Transverse colon (tissue), 4 donors: ENCODE measurements at regions not wholly inside any gene's neighbourhood (a gene's known extent, or its start where the extent isn't known, plus 50 kb on each side); places are given as distances from the start of the nearest gene placed in this dataset.
"Not testable (repeated sequence)": the region's sequence is repeated elsewhere in the genome, so short reads cannot be mapped to it uniquely, and the experiment has no call there.

ENCODE experiments used
- DNase-seq: peaks from one replicate; pipeline ENCODE4 v3.0.0-alpha.2; 2019
- H3K27ac ChIP-seq, 4 donors: fragments of 200-600 bp; sonication (generic); 2 replicates each; pipeline ENCODE4 v1.5.1; 2016 to 2018; ENCODE audit warnings: inconsistent platforms in 4 of 4
- H3K27me3 ChIP-seq: fragments of 200-600 bp; sonication (generic); 2 replicates; pipeline ENCODE4 v1.5.1; 2017; ENCODE audit warnings: inconsistent platforms
- H3K36me3 ChIP-seq, 4 donors: fragments of 200-600 bp; sonication (generic); 2 replicates each; pipeline ENCODE4 v1.5.1; 2017 to 2019; ENCODE audit warnings: inconsistent platforms in 4 of 4
- H3K4me1 ChIP-seq, 4 donors: fragments of 200-600 bp; sonication (generic); 2 replicates each; pipeline ENCODE4 v1.5.1; 2017 to 2020; ENCODE audit warnings: inconsistent platforms in 4 of 4
- H3K4me3 ChIP-seq, 4 donors: fragments of 200-600 bp; sonication (generic); 1 replicate in 1 of 4; 2 replicates in 3 of 4; pipeline versions ENCODE4 v1.5.1 to v1.6.1; 2017 to 2019; ENCODE audit warnings: inconsistent platforms in 4 of 4
- H3K9me3 ChIP-seq, 2 donors: fragments of 200-600 bp; sonication (generic); 2 replicates each; pipeline ENCODE4 v1.5.1; 2017 to 2019; ENCODE audit warnings: inconsistent platforms in 2 of 2
- EP300 ChIP-seq: sonication (generic); formaldehyde crosslinking; IDR thresholded peaks from one replicate; pipeline ENCODE4 v1.6.1; 2017; ENCODE audit warnings: antibody characterized with exemption, low read depth
- POLR2A ChIP-seq: fragments of 450-650 bp; IDR thresholded peaks from one replicate; pipeline ENCODE4 v1.6.1; 2016; ENCODE audit warnings: antibody characterized with exemption, mild to moderate bottlenecking, moderate library complexity
- POLR2AphosphoS5 ChIP-seq, 3 donors: sonication (generic); formaldehyde crosslinking; IDR thresholded peaks; one replicate each; pipeline ENCODE4 v1.6.1; 2016; ENCODE audit warnings: antibody characterized with exemption in 3 of 3
- WGBS, 2 donors: methylation state at CpG; one replicate each; pipeline ENCODE4 v1.1.5; 2018; ENCODE audit warnings: low coverage in 1 of 2; 5-methylcytosine and 5-hydroxymethylcytosine counted together
- in situ Hi-C, 4 donors: fragments of 200-750 bp; cut with MboI; loops; one replicate each; pipeline versions ENCODE4 v1.15.0 to v1.15.1; 2017; ENCODE audit warnings: low sequenced_read_pairs in 3 of 4, low pct_ligation_motif_present in 1 of 4, low pct_unique_long_range_greater_than_20kb in 1 of 4
- intact Hi-C: fragments of 100-400 bp; cut with DNase I; formaldehyde crosslinking; loops from one replicate; pipeline ENCODE4 v1.15.1; 2023; ENCODE audit warnings: low total_unique reads
- TF ChIP-seq, protein P1 (sequence below), 5 experiments: fragments of 200-600 bp in 3 of 5; fragments of 450-650 bp in 2 of 5; sonication (generic) in 3 of 5; IDR thresholded peaks; 1 replicate in 2 of 5; 2 replicates in 3 of 5; pipeline ENCODE4 v1.5.1; 2016 to 2017; ENCODE audit warnings: antibody characterized with exemption in 5 of 5, inconsistent platforms in 3 of 5, mild to moderate bottlenecking in 2 of 5, moderate library complexity in 1 of 5

DNA sequence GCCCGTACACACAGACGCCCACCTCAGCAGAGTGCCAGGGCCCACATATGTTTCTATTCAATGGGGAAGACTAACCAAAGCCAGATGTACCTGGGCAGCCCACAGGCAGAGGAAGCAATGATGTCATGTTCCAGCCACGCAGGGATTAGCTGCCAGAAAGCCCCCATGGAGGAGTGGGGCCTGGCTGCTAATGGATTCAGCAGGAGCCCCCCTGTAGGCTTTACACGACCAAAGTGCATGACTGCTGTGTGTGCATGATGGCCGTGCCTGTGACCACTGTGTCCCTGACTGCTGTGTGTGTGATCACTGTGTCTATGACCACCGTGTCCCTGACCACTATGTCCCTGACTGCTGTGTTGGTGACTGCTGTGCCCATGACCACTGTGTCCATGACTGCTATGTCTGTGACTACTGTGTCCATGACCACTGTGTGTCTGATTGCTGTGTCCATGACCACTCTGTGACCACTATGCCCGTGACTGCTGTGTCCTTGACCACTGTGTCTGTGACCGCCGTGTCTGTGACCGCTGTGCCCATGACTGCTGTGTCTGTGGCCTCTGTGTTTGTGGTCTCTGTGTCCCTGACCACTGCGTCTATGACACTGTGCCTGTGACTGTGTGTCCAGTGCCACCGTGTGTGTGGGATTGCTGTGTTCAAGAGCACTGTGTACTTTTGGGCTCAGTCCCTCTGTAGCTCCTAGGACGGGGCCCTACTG is 409.3 kb downstream of the RPS24 start:
- no peak overlapping the region for H3K4me3 ChIP-seq
- H3K4me1 ChIP-seq = no peaks in the 10 kb centered on the region
- WGBS, 2 donors = 87% methylated on average over 13 of the region's 13 CpGs; no CpG with 5 or more reads in 1 of the 2 donors
- H3K27ac ChIP-seq = no peak overlapping the region
- TF ChIP-seq, protein P1, sequence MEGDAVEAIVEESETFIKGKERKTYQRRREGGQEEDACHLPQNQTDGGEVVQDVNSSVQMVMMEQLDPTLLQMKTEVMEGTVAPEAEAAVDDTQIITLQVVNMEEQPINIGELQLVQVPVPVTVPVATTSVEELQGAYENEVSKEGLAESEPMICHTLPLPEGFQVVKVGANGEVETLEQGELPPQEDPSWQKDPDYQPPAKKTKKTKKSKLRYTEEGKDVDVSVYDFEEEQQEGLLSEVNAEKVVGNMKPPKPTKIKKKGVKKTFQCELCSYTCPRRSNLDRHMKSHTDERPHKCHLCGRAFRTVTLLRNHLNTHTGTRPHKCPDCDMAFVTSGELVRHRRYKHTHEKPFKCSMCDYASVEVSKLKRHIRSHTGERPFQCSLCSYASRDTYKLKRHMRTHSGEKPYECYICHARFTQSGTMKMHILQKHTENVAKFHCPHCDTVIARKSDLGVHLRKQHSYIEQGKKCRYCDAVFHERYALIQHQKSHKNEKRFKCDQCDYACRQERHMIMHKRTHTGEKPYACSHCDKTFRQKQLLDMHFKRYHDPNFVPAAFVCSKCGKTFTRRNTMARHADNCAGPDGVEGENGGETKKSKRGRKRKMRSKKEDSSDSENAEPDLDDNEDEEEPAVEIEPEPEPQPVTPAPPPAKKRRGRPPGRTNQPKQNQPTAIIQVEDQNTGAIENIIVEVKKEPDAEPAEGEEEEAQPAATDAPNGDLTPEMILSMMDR (IDR thresholded peaks at IDR 0.05) = no peak
- TF ChIP-seq POLR2A = no peak
- TF ChIP-seq POLR2AphosphoS5 (IDR thresholded peaks at IDR 0.05) = no peak
- TF ChIP-seq EP300 = no peak
- no peaks in the 10 kb centered on the region for H3K36me3 ChIP-seq
- no peaks in the 10 kb centered on the region for H3K9me3 ChIP-seq
- in situ Hi-C loops = no loop called here
- no peaks in the 10 kb centered on the region for H3K27me3 ChIP-seq
- intact Hi-C loops = no loop called here
- no peak for DNase-seq

GRCh38 chr10:78443900-78444571 is 410.4 kb downstream of the RPS24 start:
- intact Hi-C loops (no loop called here), in situ Hi-C loops (no loop called here)
- H3K9me3 ChIP-seq = no peaks in the 10 kb centered on the region
- H3K4me3 ChIP-seq = no peak overlapping the region
- no peak for TF ChIP-seq EP300
- TF ChIP-seq POLR2A = no peak
- TF ChIP-seq POLR2AphosphoS5 (IDR thresholded peaks at IDR 0.05) = no peak
- no peaks in the 10 kb centered on the region for H3K36me3 ChIP-seq
- no peaks in the 10 kb centered on the region for H3K27me3 ChIP-seq
- H3K27ac ChIP-seq = no peak overlapping the region
- WGBS, 2 donors = 82% methylated on average over 5 to 10 of the region's 11 CpGs
- no peak for DNase-seq
- H3K4me1 ChIP-seq = no peaks in the 10 kb centered on the region

GRCh38 chr10:78444741-78445140 is 411.1 kb downstream of the RPS24 start:
- H3K27me3 ChIP-seq, H3K36me3 ChIP-seq, in situ Hi-C loops, DNase-seq, H3K27ac ChIP-seq, H3K4me1 ChIP-seq, H3K4me3 ChIP-seq, intact Hi-C loops, H3K9me3 ChIP-seq: not testable (repeated sequence)
- WGBS, 2 donors = 92% methylated on average over 4 of the region's 4 CpGs; no CpG with 5 or more reads in 1 of the 2 donors

DNA sequence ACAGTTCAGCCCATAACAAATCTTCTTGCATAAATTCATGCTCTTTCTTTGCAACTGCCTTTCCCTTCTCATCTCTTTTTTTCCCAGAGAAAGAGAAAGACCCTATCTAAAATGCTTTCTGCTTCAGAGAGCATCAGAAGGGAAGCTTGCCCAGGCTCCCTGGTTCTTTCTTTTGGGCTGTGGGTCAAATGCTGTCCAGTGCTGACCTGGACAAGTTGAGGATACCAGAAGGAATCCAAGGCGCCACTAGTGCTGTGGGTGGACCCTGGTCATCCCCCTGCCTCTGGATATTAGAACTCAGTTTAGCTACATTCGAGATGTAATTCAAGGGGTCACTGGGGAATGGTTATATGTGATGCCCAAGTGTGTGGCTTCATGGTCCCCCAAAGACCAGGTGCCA is 411.6 kb downstream of the RPS24 start:
- Histone ChIP-seq H3K4me3 (no peak overlapping the region), H3K9me3 (no peaks in the 10 kb centered on the region), H3K27me3 (no peaks in the 10 kb centered on the region), H3K4me1 (no peaks in the 10 kb centered on the region), H3K36me3 (no peaks in the 10 kb centered on the region), H3K27ac (no peak overlapping the region)
- intact Hi-C loops (no loop called here), in situ Hi-C loops (no loop called here)
- 76% methylated on average over 2 of the region's 2 CpGs; no CpG with 5 or more reads in 1 of the 2 donors for WGBS, 2 donors
- no peak for DNase-seq
- TF ChIP-seq POLR2AphosphoS5 (IDR thresholded peaks at IDR 0.05) (no peak), EP300 (no peak), POLR2A (no peak)
- TF ChIP-seq, protein P1 (IDR thresholded peaks at IDR 0.05) = no peak

DNA sequence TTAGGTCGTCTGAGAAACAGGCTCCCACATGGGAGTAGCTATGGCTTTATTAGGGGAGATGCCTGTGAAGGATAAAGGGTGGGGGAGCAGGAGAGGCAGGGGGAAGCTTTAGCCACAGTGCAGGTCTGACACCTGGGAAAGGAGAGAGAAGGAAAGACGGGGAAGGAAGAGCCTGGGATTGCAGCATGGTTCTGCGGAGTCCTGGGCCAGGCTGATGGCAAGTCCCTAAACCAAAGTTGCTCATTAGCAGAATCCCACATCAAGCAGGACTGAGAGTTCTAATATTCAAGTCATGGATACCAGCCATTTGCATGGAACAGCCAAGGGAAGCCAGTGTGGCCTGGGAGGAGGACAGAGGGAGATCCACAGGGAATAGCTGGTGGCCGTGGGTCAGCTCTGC is 414.8 kb downstream of the RPS24 start:
- TF ChIP-seq, protein P1 (IDR thresholded peaks at IDR 0.05) = no peak
- TF ChIP-seq POLR2A (no peak), POLR2AphosphoS5 (IDR thresholded peaks at IDR 0.05) (no peak)
- Histone ChIP-seq H3K9me3 (no peaks in the 10 kb centered on the region), H3K36me3 (no peaks in the 10 kb centered on the region), H3K4me3 (no peak overlapping the region), H3K27ac (no peak overlapping the region), H3K27me3 (no peaks in the 10 kb centered on the region), H3K4me1 (no peaks in the 10 kb centered on the region)
- intact Hi-C loops = no loop called here
- 77 to 82% methylated on average over 3 to 4 of the region's 4 CpGs for WGBS, 2 donors
- in situ Hi-C loops = no loop called here
- DNase-seq = no peak
